HL-60 (cell line): ENCODE measurements at regions not wholly inside any gene's neighbourhood (a gene's known extent, or its start where the extent isn't known, plus 50 kb on each side); places are given as distances from the start of the nearest gene placed in this dataset.

Experiments
- DNase-seq, 2 experiments: peaks; one replicate each; pipeline ENCODE4 v3.0.0-alpha.2; 2010 to 2020; ENCODE audit warnings: low read depth in 1 of 2, low spot score in 1 of 2
- H3K27ac ChIP-seq: fragments of 250-450 bp; sonication (Bioruptor Pico); replicated peaks from 2 replicates; pipeline ENCODE4 v1.5.1; 2020; ENCODE audit warnings: mild to moderate bottlenecking, moderate library complexity
- H3K27me3 ChIP-seq: fragments of 250-450 bp; sonication (Bioruptor Pico); 2 replicates; pipeline ENCODE4 v1.5.1; 2021; ENCODE audit warnings: mild to moderate bottlenecking, moderate library complexity; ENCODE audit not compliant: insufficient read depth, poor library complexity, severe bottlenecking
- H3K4me3 ChIP-seq: replicated peaks from 2 replicates; pipeline ENCODE4 v1.5.1; 2011; ENCODE audit warnings: mild to moderate bottlenecking, control low read depth, low read length; ENCODE audit not compliant: insufficient read depth
- CTCF ChIP-seq: IDR thresholded peaks from one replicate; pipeline ENCODE4 v1.5.1; 2011; ENCODE audit warnings: low read length, control low read depth, inconsistent platforms; ENCODE audit not compliant: insufficient read depth
- GABPA ChIP-seq: IDR thresholded peaks from 2 replicates; pipeline ENCODE4 v1.6.1; 2012; ENCODE audit warnings: low read depth
- POLR2AphosphoS5 ChIP-seq: IDR thresholded peaks from 2 replicates; pipeline ENCODE4 v1.6.1; 2012; ENCODE audit warnings: low read depth
- SPI1 ChIP-seq: IDR thresholded peaks from 2 replicates; pipeline ENCODE4 v1.6.1; 2012; ENCODE audit warnings: low read depth, mild to moderate bottlenecking, borderline replicate concordance
- TF ChIP-seq, protein P1 (sequence below): IDR thresholded peaks from 2 replicates; pipeline ENCODE4 v1.6.1; 2012; ENCODE audit warnings: low read depth; ENCODE audit not compliant: insufficient replicate concordance

DNA sequence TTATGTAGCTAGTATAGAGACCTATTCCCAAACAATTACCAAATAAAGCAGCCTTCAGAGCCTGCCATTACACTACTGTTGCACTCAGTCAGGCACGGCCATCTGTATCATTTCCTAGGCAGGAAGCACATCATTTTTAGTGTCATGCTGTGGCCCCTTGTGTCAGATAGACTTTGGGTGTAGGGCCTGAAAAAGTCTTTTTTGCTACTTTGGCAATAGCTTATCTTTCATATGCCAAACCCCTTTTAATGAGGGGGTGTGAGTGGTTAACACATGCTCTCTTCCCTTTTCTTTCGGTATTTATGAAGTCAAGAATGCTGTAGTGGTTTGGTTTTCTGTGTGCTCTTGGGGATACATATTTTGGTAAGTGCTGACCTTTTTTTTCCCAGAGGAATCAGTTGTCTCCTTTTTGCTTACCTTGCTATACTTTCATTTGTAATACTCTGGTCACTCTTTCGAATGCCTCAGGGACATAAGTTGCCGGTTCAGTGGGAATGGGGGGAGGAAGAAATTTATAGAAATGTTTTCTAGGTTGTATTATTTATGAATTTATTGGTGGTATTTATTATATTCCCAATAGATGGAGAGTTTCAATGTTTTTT, 209.8 kb downstream of the CSNK1G3 start:
- no peak overlapping the region for H3K27ac ChIP-seq
- DNase-seq, result no peak
- TF ChIP-seq GABPA (no peak), SPI1 (no peak), CTCF (no peak), POLR2AphosphoS5 (no peak)
- TF ChIP-seq, protein P1, sequence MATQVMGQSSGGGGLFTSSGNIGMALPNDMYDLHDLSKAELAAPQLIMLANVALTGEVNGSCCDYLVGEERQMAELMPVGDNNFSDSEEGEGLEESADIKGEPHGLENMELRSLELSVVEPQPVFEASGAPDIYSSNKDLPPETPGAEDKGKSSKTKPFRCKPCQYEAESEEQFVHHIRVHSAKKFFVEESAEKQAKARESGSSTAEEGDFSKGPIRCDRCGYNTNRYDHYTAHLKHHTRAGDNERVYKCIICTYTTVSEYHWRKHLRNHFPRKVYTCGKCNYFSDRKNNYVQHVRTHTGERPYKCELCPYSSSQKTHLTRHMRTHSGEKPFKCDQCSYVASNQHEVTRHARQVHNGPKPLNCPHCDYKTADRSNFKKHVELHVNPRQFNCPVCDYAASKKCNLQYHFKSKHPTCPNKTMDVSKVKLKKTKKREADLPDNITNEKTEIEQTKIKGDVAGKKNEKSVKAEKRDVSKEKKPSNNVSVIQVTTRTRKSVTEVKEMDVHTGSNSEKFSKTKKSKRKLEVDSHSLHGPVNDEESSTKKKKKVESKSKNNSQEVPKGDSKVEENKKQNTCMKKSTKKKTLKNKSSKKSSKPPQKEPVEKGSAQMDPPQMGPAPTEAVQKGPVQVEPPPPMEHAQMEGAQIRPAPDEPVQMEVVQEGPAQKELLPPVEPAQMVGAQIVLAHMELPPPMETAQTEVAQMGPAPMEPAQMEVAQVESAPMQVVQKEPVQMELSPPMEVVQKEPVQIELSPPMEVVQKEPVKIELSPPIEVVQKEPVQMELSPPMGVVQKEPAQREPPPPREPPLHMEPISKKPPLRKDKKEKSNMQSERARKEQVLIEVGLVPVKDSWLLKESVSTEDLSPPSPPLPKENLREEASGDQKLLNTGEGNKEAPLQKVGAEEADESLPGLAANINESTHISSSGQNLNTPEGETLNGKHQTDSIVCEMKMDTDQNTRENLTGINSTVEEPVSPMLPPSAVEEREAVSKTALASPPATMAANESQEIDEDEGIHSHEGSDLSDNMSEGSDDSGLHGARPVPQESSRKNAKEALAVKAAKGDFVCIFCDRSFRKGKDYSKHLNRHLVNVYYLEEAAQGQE, result no peak

GRCh38 chr5:123720955-123721354, 209.0 kb downstream of the CSNK1G3 start:
- no peak overlapping the region for H3K27ac ChIP-seq
- H3K27me3 ChIP-seq, result no peaks in the 10 kb centered on the region
- no peak overlapping the region for H3K4me3 ChIP-seq
- DNase-seq, result no peak
- TF ChIP-seq, protein P1, result no peak
- TF ChIP-seq CTCF (no peak), GABPA (no peak), SPI1 (no peak), POLR2AphosphoS5 (no peak)

More for the DNA sequence above, 209.8 kb downstream of the CSNK1G3 start:
- Histone ChIP-seq H3K27me3 (no peaks in the 10 kb centered on the region), H3K4me3 (no peak overlapping the region)

DNA sequence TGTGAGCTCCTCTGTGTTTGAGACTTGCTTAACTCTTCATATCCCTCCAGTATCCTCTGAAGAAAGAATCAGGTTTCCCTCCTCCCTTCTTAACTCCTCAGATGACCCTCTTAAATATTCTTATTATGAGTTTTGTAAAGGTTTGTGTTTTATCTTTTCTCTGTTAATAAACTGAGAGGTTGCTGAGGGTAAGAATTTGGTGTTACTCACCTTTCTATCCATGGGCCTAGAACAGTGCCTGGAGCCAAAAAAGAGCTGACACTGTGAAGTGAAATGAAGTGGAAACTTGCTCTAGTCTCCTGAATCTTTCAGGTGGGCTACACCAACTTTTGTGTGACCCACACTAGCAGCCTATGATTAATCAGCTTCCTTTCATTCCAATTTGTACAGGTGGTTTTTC, 208.4 kb downstream of the CSNK1G3 start:
- TF ChIP-seq, protein P1, result no peak
- no peak for TF ChIP-seq POLR2AphosphoS5
- TF ChIP-seq CTCF, result no peak
- TF ChIP-seq SPI1, result no peak
- no peak for TF ChIP-seq GABPA
- no peak for DNase-seq
- Histone ChIP-seq H3K4me3 (no peak overlapping the region), H3K27me3 (no peaks in the 10 kb centered on the region), H3K27ac (no peak overlapping the region)
